ENCODE measurements at regions not wholly inside any gene's neighbourhood (a gene's known extent, or its start where the extent isn't known, plus 50 kb on each side); places are given as distances from the start of the nearest gene placed in this dataset.
"Not testable (repeated sequence)": the region's sequence is repeated elsewhere in the genome, so short reads cannot be mapped to it uniquely, and the experiment has no call there.

DNA sequence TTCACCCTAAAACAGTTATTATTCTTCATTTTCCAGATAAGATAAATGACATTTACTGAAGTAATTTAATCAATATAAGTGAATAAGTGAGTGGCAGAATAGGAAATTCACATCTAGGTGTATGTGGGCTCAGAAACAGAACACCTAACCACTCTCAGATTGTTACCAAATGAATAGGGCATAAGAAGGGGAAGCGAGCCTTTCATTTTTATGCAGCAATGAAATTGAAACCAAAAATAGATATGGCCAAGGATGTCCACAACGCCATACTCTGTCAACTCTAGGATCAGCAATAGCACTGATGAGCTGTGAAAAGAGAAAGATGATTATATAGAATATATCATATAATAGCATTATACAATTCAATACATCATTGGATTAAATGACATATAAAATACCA is 398.1 kb upstream of the API5 start:
- DNase-seq = no peak

DNA sequence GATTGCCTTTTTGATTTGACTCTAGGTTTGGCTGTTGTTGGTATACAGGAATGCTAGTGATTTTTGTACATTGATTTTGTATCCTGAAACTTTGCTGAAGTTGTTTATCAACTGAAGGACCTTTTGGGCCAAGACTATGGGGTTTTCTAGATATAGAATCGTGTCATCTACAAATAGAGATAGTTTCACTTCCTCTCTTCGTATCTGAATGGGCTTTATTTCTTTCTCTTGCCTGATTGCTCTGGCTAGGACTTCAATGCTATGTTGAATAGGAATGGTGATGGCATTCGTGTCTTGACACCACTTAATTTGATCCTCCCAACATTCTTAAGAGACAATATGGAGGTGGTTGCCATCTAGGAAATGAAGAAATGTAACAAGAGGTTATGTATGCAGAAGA is 388.1 kb upstream of the API5 start:
- DNase-seq = no peak

DNA sequence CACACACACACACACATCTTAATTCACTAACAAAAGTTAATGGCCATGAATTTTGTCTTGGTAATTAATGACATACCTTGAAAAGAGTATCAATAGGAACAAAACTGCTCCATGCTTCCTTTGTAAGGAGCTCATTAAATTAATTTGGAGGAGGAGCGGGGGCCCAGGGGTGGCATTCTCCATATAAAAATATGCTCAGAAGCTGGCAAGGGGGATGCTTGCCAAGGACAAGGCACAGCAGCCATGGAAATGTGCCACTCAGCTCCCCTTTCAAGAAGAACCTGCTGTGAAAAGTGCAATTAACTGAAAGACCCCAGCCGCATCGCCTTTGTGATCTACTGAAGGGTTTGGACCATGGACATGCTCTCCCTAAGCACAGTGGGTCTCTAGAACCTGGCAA is 385.9 kb upstream of the API5 start:
- DNase-seq = no peak

DNA sequence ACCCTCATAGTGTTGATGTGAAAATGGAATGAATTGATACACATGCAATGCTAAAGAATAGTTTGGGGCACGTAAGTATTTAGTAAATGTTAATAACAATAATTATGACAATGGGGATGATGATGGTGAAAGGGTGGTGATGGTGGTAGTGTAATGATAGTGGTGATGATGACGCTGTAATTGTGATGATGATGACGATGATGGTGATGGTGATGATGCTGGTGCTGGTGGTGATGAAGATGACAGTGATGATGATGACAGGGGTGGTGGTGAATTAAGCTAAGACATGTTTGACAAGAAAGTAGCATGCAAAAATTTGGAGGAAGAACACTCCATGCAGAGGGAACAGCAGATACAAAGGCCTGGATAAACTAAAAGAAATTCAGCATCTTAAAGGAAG is 364.4 kb upstream of the API5 start:
- no peak for DNase-seq

DNA sequence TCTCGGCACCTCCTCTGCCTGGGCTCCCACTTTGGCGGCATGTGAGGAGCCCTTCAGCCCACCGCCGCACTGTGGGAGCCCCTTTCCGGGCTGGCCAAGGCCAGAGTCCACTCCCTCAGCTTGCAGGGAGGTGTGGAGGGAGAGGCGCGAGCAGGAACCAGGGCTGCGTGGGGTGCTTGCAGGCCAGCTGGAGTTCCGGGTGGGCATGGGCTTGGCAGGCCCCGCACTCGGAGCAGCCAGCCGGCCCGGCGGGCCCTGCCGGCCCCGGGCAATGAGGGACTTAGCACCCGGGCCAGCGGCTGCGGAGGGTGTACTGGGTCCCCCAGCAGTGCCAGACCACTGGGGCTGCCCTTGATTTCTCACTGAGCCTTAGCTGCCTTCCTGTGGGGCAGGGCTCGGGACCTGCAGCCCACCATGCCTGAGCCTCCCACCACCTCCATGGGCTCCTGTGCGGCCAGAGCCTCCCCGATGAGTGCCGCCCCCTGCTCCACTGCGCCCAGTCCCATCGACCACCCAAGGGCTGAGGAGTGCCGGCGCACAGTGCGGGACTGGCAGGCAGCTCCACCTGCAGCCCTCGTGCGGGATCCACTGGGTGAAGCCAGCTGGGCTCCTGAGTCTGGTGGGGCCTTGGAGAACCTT is 361.9 kb upstream of the API5 start:
- not testable (repeated sequence) for DNase-seq

DNA sequence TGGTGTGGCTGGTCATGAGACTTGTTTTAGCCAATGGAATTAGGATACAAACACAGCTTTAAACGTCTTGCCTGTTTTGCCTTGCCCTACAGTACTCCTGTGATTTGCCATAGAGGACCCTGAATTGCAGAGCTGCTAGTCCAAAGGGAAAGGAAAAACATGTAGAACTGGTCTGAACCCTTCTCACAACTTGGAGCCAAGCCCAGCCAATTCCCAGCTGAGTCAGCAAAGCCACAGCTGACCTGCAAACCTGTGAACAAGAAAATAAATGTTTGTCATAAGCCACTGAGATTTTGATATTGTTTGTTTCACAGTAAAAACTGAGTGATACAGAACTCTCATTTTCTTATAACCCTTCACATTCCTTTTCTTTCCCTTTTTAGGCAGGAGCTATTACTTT is 360.5 kb upstream of the API5 start:
- DNase-seq = no peak

DNA sequence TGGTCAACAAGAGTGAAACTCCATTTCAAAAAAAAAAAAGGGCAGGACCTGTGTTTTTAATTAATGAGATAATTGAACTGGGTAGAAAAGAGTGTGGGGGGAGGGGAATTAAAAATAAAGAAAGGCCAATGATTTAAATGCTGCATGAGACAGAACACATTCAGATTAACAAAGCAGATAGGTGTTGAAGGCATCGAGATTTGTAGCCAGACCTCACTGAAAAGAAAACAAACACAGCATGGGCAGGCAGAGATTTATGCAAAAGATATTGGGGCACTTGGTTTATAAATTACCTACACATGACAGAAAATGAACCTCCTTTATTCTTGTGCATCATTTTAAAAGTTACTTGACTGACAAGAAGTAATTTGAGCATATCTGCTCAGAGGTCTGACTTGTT is 354.0 kb upstream of the API5 start:
- no peak for DNase-seq

DNA sequence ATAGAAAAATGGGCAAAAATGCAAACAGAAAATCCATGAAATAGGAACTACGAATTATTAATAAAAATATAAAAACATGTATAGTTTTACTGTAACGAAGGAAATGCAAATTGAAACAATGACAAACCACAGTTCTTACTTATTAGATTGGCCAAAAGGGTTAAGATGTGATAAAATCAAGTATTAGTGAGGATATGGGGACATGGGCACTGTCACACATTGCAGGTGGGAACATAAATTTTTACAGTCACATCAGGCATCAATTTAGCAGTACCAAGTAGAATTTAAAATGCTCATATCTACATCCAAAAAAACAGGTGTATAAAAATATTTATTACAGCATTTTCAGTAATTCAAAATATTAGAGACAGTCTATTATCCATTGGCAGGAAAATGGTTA is 353.2 kb upstream of the API5 start:
- no peak for DNase-seq

DNA sequence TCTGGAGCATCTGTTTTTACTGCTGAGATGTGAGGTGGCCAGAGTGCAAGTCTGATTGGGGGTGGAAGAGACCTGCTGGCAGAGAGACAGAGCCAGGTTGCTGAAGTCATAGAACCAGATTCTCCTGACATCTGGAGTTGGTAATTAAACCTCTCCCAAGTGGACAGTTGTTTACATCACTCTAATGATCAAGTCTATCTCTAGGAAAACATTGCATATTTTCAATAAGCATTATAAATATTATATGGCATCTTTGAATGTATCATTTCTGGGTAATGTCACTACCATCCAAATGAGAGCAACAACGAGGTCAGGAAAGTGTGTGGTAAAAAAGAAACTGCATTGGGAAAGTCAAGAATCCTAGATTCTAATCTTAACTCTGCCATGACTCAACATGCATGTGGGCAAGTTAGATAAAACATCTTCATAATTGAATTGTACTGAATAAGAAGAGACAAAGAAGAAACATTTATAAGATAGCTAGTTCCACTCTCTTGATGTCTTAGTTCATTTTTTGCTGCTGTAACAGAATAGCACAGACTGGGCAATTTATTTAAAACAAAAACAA is 351.2 kb upstream of the API5 start:
- no peak for DNase-seq

DNA sequence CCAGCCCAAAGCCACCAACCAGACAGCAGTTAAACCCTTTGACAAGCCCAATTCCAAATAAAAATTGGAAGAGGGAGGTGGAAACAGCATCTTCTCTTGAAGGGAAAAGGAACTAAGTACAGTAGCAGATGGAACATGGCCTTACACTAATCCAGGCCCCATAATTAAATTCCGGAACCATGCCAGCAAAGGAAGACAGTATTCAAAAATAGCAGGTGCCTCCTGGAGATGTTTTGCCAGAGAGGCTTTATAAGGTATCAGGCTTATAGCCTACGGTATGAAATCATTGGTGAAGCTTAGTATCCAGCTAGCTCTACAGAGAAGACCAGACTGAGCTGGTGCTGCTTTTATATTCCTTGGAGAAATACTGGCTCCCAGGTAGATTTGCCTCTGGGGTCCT is 344.1 kb upstream of the API5 start:
- DNase-seq = no peak

DNA sequence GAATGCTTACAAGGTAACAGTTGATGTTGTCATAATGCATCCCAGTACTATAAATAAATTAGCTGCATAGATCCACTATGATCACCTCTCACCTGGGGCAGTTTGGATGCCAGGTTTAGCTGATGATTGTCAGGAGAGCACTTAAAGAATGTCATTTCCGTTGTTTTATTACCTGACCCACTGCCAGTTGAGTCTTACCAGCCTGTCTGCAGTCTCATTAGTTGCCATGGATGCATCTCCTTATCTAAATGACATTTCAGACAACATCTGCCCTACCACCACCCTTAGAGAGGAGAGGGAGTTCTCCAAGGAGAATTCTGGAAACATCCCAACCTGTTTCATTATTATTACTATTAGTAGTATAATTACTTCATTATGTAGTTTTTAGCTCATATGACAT is 339.1 kb upstream of the API5 start:
- DNase-seq = no peak

DNA sequence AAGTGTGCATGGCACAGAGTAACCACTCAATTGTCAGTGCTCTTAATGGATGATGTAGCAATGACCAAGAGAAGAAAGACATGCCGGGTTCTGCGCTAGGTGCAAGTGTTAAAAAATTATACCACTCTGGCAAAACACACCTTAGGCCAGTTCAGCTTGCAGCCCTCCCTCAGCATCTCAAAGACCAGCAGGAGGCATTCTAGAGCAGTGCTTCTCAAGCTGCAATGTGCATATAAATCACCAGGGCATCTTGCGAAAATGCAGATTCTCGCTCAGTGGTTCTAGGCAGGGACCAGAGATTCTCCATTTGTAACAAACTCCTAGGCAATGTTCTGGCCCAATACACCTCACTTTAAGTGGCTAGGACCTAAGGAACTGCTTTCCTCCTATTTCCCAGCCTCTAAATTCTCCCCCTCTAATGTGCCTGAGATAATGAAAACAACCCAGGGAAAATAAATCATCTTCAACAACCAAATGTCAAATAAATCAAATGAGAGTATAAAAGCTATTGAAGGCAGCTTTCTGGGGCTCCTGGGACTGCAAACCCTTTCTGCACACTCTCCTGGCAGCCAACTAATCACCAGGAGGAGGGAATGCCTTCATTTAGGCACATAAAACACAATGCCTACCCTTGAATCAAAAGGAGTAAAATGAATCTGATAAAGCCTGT is 337.2 kb upstream of the API5 start:
- DNase-seq = no peak

DNA sequence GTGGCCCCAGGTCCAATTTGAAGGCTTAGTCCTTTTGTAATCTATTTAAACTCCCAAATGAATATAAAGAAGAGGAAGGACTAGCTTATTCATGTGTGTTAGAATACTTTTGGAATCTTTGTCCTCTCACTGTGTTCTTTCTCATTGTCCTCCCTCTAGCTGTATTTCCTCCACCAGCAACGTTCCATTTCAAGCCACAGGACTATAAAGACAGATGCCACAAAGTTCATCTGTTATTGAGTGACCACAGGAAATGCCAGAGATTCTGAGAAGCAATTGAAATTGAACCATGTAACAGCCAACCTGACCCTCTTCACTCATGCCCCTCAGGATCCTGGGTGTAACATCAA is 336.6 kb upstream of the API5 start:
- no peak for DNase-seq

DNA sequence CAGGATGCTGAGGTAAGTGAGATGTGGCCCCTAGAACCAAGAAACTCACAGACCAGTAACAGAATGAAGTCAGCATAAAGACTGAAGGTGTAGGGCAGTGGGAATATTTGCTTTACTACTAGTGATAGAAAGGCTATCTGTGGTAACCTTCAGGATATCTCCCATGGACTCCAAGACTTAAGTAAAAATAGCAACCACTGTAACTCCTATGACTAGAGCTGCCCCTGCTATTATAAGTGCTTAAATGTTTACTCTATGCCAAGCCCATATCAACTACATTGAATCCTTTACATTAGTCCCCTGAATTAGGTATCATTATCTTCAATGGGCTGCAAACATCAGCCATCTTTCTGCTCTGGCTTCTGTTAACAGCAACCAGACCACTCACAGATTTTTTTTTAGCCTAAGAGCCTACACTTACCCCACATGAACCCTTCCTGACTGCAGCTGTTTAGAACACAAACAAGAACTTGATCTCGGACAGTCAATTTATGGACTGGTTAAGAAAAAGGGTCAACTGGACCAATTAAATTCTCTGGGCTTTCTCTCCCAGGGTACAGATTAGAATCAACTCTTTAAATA is 335.1 kb upstream of the API5 start:
- DNase-seq = no peak

DNA sequence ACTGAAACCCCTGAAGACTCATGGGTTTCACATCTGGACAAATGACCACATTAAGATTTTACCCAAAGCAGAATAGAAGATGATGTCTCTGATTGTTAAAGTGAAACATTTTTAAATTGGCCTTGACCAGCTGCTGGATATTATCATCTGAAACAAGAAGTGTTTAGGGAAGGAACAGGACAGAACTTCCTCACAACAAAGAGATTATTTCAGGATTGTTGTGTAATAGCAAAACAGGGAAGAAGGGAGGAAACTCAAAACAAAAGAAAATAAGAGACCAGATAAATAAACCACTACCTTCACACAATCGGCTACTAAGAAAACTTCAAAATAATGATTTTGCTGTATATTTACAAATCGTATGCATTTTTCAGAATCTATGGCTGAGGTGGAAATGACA is 319.2 kb upstream of the API5 start:
- no peak for DNase-seq

DNA sequence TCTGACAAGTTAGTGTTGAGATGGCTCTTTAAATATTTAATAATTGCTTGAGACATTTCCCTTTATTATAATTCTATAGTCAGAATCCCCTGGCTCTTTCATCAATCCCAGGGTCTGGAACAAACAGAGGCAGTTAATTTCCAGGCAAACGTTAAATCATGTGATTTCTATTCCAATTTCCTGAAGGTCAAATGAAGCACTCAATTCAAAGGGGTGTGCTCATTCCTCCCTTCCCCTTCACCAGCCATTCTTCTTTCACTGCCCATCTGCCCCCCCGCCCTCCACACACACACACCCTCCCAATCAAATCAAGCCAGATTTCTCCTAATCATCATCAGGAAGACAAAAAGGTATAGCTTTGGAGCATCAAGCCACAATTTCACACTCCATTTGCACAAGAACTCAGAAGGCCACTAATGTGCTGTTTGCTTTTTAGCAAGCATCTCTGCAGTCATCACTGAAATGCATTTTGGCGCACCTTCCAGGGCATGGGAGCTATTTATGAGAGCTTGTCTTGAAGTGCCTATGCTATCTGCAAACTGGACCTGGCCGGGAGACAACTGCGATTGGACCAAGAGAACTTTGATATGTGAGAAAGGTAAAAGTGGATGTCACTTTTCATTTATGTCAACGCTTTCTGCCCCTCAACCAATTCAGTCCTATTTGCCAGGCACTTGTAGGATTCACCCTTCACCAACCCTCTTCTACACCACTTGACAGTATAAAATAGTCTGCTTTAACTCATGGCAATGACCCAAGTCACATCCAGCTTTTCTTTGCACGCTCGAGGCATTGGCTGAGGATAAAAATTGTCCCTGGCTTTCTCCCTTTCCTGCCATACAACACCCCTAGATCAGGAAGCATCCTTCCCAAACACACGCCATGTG is 315.1 kb upstream of the API5 start:
- no peak for DNase-seq

DNA sequence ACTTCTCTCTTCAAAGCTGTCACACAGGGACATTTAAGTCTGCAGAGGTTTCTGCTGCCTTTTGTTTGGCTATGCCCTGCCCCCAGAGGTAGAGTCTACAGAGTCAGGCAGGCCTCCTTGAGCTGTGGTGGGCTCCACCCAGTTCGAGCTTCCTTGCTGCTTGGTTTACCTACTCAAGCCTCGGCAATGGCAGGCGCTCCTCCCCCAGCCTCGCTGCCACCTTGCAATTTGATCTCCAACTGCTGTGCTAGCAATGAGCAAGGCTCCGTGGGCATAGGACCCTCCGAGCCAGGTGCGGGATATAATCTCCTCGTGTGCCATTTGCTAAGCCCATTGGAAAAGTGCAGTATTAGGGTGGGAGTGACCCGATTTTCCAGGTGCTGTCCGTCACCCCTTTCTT is 306.9 kb upstream of the API5 start:
- DNase-seq = not testable (repeated sequence)

DNA sequence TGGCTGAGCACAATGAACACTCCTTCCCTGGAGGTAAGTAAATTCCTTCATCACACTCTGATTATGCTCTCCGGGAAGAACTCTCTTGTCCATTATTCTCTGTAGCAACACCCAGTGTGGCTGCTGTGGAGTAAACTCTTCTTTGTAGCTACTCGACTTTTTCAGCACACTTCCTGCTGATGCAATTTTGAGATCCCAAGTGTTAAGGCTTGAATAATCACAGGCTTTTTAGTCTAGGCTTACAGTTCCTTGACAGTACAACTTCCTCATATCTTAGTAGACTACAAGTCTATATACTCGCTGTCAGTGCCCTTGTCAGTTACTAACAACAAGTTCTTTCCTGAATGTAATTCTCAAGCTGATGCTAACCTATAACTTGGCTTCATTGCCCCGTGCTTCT is 301.8 kb upstream of the API5 start:
- no peak for DNase-seq

DNA sequence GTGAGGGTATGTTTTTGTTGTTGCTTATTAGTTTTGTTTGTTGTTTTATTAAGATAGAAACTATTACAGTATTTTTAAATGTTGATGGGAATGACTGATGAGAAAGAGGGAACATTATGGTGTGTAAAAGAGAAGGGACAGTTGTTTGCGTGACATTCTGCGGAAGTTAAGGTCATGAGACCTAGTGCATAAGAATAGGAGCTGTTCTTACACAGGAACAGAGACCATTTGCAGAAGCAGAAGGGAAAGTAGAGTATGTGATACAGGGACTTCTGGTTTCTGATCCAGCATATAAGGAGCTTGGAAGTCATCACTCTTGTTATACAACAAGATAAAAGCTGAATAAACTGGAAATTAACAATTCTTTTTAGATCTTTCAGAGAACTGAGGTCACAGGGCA is 299.2 kb upstream of the API5 start:
- DNase-seq = no peak

DNA sequence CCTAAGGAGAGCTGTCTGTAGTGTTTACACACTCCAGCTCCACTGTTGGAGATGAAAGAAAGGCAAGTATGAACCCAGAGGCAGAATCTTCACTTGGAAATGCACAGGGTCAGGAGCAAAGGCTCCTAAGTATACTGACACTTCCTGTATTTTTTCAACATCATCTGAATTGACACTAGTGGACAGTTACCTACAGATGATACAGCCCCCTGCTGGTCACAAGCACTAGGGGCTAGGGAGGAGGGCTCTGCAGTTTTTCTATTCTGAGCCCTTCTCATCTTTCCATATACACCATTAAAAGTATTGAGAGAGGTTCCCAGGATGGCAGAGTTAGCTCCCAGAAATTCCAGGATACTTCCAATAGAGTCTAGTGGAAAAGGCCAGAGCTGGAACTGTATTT is 290.3 kb upstream of the API5 start:
- no peak for DNase-seq

DNA sequence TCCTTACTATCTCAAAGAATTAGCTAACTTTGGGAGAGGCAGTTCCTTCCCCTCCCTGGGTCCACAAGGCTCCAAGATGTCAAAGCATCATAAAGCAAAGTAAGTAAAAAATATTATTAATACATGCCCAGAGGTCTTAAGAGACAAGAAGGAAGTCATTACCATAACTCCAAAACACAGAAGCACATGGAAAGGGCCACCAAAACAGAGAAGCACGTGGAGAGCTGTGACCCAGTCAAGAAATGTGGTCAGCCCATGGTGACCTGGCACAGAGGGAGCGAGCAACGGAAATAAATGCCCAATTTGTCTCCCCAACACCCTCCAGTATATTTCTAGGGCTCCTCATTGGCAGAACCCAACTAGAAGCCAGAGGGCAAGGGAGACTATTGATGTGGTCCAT is 277.5 kb upstream of the API5 start:
- no peak for DNase-seq

DNA sequence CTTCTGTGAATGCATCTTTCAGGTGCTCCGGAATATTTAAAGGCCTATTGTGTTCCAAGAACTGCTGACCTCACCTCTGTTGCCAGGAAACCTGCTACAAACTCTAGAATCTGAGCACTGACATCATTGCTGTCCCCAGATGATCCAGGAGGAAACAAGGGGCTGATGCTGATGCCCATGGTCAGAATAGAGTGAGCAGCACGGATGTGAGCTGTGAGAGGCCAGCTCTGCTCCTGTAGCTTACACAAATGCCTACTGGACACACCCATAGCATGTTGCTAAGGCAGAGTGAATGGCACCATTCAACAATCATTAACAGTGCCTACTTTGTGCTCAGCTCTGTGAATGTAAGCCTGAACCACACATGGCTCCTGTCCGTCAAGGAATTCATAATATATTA is 276.7 kb upstream of the API5 start:
- DNase-seq = no peak

DNA sequence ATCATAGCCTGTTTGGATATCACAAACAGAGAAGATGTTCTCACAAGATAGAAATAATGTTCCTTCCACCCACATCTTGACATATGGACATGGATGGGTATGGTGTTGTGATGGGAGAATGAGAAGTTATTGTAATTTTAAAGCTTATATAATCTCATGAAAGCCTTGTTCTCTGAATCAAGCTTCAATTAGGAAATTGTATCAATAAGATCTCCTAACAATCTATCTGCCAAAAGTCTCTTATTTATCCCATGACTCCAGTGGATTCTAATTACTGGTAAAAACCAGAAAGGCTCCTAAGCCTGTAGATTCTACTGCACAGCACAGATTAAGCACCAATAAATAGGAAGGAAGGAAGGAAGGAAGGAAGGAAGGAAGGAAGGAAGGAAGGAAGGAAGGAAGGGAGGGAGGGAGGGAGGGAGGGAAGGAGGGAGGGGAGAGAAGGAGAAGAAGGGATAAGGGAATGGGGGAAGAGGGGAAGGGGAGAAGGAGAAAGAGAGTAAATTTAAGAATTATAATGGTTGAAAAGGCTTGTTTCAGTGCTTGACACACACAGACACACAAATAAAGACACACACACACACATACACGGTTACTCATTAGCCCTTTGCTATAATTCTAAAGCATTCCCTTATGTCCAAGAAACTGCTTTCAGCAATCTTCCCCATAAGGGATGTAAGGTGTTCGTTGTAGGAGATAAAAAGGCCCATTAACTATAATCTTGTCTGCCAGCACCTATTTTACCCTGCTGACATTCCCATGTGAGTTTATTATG is 258.0 kb upstream of the API5 start:
- DNase-seq = no peak

Data from NCI-H2081 (cell line).